OCI-LY1 (cell line): ENCODE measurements at regions not wholly inside any gene's neighbourhood (a gene's known extent, or its start where the extent isn't known, plus 50 kb on each side); places are given as distances from the start of the nearest gene placed in this dataset.

Experiments
- EZH2 ChIP-seq: fragments of 200-600 bp; sonication (generic), shearing (Covaris generic); IDR thresholded peaks from 2 replicates; pipeline ENCODE4 v1.8.0; 2017; ENCODE audit warnings: borderline replicate concordance, mixed run types, mild to moderate bottlenecking, antibody characterized with exemption, low read length, moderate library complexity, mixed read lengths
- TF ChIP-seq, protein P1 (sequence below): fragments of 200-600 bp; sonication (generic), shearing (Covaris generic); IDR thresholded peaks from 2 replicates; pipeline ENCODE4 v1.5.1; 2017; ENCODE audit warnings: mild to moderate bottlenecking, antibody characterized with exemption, low read length, moderate library complexity, mixed read lengths

- TF ChIP-seq, protein P1, sequence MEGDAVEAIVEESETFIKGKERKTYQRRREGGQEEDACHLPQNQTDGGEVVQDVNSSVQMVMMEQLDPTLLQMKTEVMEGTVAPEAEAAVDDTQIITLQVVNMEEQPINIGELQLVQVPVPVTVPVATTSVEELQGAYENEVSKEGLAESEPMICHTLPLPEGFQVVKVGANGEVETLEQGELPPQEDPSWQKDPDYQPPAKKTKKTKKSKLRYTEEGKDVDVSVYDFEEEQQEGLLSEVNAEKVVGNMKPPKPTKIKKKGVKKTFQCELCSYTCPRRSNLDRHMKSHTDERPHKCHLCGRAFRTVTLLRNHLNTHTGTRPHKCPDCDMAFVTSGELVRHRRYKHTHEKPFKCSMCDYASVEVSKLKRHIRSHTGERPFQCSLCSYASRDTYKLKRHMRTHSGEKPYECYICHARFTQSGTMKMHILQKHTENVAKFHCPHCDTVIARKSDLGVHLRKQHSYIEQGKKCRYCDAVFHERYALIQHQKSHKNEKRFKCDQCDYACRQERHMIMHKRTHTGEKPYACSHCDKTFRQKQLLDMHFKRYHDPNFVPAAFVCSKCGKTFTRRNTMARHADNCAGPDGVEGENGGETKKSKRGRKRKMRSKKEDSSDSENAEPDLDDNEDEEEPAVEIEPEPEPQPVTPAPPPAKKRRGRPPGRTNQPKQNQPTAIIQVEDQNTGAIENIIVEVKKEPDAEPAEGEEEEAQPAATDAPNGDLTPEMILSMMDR = no peak
- TF ChIP-seq EZH2 = no peak
Measured at GRCh38 chr10:24113901-24114300, 95.0 kb upstream of the KIAA1217 start.
